OCI-LY3 (cell line): ENCODE measurements at regions not wholly inside any gene's neighbourhood (a gene's known extent, or its start where the extent isn't known, plus 50 kb on each side); places are given as distances from the start of the nearest gene placed in this dataset.

Experiments
- H2AFZ ChIP-seq: fragments of 200-600, 300-600 bp; shearing (Covaris generic); 2 replicates; pipeline ENCODE4 v1.6.0; 2014; ENCODE audit warnings: antibody characterized with exemption, low read depth, low read length
- H3K27ac ChIP-seq: fragments of 200-600, 300-600 bp; sonication (generic); 2 replicates; pipeline ENCODE4 v1.5.1; 2014; ENCODE audit warnings: mild to moderate bottlenecking, low read length, moderate library complexity, mixed read lengths
- H3K27me3 ChIP-seq: fragments of 200-600, 300-600 bp; sonication (generic); 2 replicates; pipeline ENCODE4 v1.6.1; 2014; ENCODE audit warnings: low read depth, low read length, mixed read lengths
- H3K36me3 ChIP-seq: fragments of 200-600, 300-600 bp; sonication (generic); replicated peaks from 2 replicates; pipeline ENCODE3; 2014; ENCODE audit warnings: low read depth, low read length, mixed read lengths
- H3K4me1 ChIP-seq: fragments of 300-600, 200-600 bp; sonication (generic); 2 replicates; pipeline ENCODE4 v1.6.1; 2014; ENCODE audit warnings: low read length, mixed read lengths
- H3K4me2 ChIP-seq: fragments of 200-600, 300-600 bp; sonication (generic); 2 replicates; pipeline ENCODE4 v1.6.1; 2014; ENCODE audit warnings: low read length, mixed read lengths
- H3K4me3 ChIP-seq: fragments of 300-600, 200-600 bp; sonication (generic); 2 replicates; pipeline ENCODE4 v1.5.1; 2014; ENCODE audit warnings: antibody characterized with exemption, mild to moderate bottlenecking, low read length, moderate library complexity
- H3K79me2 ChIP-seq: fragments of 300-600, 200-600 bp; shearing (Covaris generic); 2 replicates; pipeline ENCODE4 v1.6.1; 2014; ENCODE audit warnings: mild to moderate bottlenecking, low read length, mixed read lengths
- H3K9ac ChIP-seq: fragments of 300-600, 200-600 bp; shearing (Covaris generic); 2 replicates; pipeline ENCODE4 v1.6.0; 2014; ENCODE audit warnings: mild to moderate bottlenecking, low read length, moderate library complexity
- H3K9me3 ChIP-seq: fragments of 200-600, 300-600 bp; shearing (Covaris generic); 2 replicates; pipeline ENCODE4 v1.6.1; 2014; ENCODE audit warnings: low read length, mixed read lengths; ENCODE audit not compliant: insufficient read depth
- H4K20me1 ChIP-seq: fragments of 200-600, 300-600 bp; sonication (generic); 2 replicates; pipeline ENCODE4 v1.6.1; 2016; ENCODE audit warnings: low read length, mixed read lengths; ENCODE audit not compliant: insufficient read depth
- CTCF ChIP-seq: fragments of 200-600, 300-600 bp; sonication (generic); IDR thresholded peaks from 2 replicates; pipeline ENCODE4 v1.5.1; 2014; ENCODE audit warnings: antibody characterized with exemption, low read length, low read depth
- EZH2phosphoT487 ChIP-seq: fragments of 200-600 bp; shearing (Covaris generic); IDR thresholded peaks from 2 replicates; pipeline ENCODE4 v1.6.1; 2018; ENCODE audit warnings: antibody characterized with exemption, mixed run types, low read depth

GRCh38 chr3:487614-488013 lies 291.1 kb downstream of the CHL1 start:
- TF ChIP-seq CTCF (no peak), EZH2phosphoT487 (no peak)
- no peak overlapping the region for H3K4me2 ChIP-seq

DNA sequence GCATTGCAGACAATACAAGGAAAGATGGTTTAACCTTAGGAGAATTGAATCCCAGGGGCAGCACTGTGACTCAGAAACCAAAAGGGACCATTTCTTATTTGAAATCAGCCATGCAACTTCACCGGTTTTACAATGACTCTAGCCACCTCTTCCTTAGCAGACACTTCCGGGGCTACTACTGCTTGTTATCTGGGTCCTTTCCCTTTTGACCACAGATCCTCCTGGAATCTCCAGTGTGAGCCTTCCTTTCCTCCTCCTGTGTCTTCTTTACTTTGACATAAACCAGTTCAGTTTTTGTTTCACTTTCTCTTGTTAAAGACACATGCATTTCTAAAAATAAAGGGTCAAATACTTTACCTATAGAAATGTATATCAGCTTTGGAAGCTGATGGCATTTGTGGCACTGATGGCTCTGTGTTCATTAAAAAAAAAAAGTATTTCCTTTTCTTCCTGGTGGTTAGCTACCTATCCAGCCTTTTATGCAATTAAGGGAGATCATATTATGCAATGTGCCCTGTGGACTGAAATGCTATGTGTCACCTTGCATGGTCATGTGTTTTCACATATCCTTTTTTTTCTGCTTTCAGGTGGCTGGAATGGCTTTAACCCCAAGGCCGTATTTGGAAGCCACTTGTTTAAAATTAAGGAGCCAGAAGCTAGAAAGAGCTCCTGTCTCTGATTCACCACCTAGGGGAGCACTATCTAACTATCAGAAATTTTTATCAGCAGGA lies 296.2 kb downstream of the CHL1 start:
- Histone ChIP-seq H3K27ac (peak overlapping the region; percentile 12; the same call in 1 of the 2 replicates), H2AFZ (peak overlapping the region; percentile 98), H3K4me2 (peak overlapping the region; percentile 81), H3K4me1 (peaks cover 25% of the 10 kb centered on the region), H3K4me3 (peak overlapping the region; percentile 64), H4K20me1 (no peaks in the 10 kb centered on the region), H3K36me3 (no peaks in the 10 kb centered on the region), H3K9ac (peak overlapping the region; percentile 39), H3K79me2 (no peaks in the 10 kb centered on the region), H3K27me3 (no peaks in the 10 kb centered on the region), H3K9me3 (no peaks in the 10 kb centered on the region)
- no peak for TF ChIP-seq CTCF
- no peak for TF ChIP-seq EZH2phosphoT487

More at GRCh38 chr3:487614-488013, 291.1 kb downstream of the CHL1 start:
- no peaks in the 10 kb centered on the region for H3K9me3 ChIP-seq
- H3K79me2 ChIP-seq: no peaks in the 10 kb centered on the region
- H3K9ac ChIP-seq: no peak overlapping the region
- H3K27ac ChIP-seq: no peak overlapping the region
- H3K36me3 ChIP-seq: no peaks in the 10 kb centered on the region
- H3K4me1 ChIP-seq: peaks cover 14% of the 10 kb centered on the region
- H2AFZ ChIP-seq: no peak overlapping the region
- no peak overlapping the region for H3K4me3 ChIP-seq
- H3K27me3 ChIP-seq: no peaks in the 10 kb centered on the region
- H4K20me1 ChIP-seq: no peaks in the 10 kb centered on the region

DNA sequence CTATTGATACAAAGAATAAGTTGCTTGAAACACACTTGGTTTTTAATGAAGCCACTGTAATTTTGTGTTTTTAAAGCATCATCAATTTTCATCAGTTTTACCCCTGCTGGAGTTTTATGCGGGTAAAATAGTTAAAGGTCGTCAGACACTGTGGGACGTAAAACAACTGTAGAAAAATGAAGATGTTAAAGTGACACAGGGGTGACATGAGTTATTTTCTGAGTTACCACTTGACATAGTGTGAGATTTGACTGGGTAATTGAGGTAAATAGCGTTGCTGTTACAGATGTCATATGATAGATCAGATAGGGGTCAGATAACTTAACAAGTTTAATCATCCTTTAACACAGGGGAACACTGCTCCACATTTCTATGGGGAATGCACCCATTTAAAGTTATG lies 297.6 kb downstream of the CHL1 start:
- no peaks in the 10 kb centered on the region for H3K79me2 ChIP-seq
- H4K20me1 ChIP-seq: no peaks in the 10 kb centered on the region
- H3K4me3 ChIP-seq: no peak overlapping the region
- no peak overlapping the region for H3K9ac ChIP-seq
- H3K27me3 ChIP-seq: no peaks in the 10 kb centered on the region
- no peak overlapping the region for H2AFZ ChIP-seq
- no peak overlapping the region for H3K4me2 ChIP-seq
- H3K27ac ChIP-seq: no peak overlapping the region
- no peaks in the 10 kb centered on the region for H3K36me3 ChIP-seq
- no peaks in the 10 kb centered on the region for H3K9me3 ChIP-seq
- H3K4me1 ChIP-seq: peaks cover 21% of the 10 kb centered on the region
- TF ChIP-seq EZH2phosphoT487 (no peak), CTCF (no peak)

DNA sequence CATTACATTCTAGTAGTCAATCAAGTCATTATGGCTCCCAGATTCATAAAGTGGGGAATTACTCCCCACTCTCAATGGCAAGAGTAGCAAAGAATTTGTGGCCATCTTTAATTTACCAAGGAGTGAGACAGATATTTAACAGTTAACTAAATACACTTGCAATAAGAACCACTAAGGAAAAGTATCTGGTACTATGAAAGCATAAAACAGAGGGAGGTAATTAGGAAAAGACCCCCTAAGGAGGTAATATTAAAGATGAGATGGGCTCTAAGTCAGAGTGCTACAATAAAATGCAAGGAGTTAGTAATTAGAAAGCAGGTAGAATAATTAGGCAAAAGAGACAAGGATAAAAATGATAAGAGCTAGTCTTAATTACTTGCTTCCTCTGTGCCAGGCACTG lies 301.9 kb downstream of the CHL1 start:
- H2AFZ ChIP-seq: no peak overlapping the region
- H3K79me2 ChIP-seq: no peaks in the 10 kb centered on the region
- no peaks in the 10 kb centered on the region for H3K27me3 ChIP-seq
- no peak overlapping the region for H3K9ac ChIP-seq
- TF ChIP-seq CTCF: no peak
- TF ChIP-seq EZH2phosphoT487: no peak
- no peaks in the 10 kb centered on the region for H4K20me1 ChIP-seq
- no peak overlapping the region for H3K27ac ChIP-seq
- peaks cover 5% of the 10 kb centered on the region; the same call in 1 of the 2 replicates for H3K4me1 ChIP-seq
- no peak overlapping the region for H3K4me3 ChIP-seq
- H3K4me2 ChIP-seq: no peak overlapping the region
- no peaks in the 10 kb centered on the region for H3K9me3 ChIP-seq
- H3K36me3 ChIP-seq: no peaks in the 10 kb centered on the region
